ENCODE measurements at regions not wholly inside any gene's neighbourhood (a gene's known extent, or its start where the extent isn't known, plus 50 kb on each side); places are given as distances from the start of the nearest gene placed in this dataset.
"Not testable (repeated sequence)": the region's sequence is repeated elsewhere in the genome, so short reads cannot be mapped to it uniquely, and the experiment has no call there.

- no peak for DNase-seq (ENCODE audit: low read depth)
Observed at GRCh38 chr12:33678221-33678964, 238.8 kb upstream of the SYT10 start.

DNA sequence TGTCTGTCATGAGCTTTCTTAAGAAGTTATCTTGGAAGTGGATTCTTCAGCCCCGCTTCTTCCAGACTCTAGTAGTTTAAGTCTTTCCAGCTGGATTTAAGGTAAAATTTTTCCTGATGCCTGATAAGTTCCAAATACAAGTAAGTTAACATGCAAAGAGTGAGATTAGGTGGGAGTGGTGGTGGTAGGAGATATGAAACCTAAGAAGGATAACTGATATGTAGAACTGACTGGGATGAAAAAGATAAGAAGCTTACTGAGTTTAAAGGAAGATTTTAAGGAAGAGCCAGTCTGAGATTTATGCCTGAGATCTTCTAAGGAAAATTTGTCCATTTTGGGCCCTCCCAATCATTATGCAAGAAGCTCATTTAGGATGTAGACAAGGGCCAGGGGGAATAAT lies 250.9 kb upstream of the SYT10 start:
- DNase-seq (ENCODE audit: low read depth), result no peak

GRCh38 chr12:33703221-33703620 lies 263.6 kb upstream of the SYT10 start:
- DNase-seq (ENCODE audit: low read depth), result no peak

- no peak for DNase-seq (ENCODE audit: low read depth)
Observed at GRCh38 chr12:33706927-33707326, 267.3 kb upstream of the SYT10 start.

DNA sequence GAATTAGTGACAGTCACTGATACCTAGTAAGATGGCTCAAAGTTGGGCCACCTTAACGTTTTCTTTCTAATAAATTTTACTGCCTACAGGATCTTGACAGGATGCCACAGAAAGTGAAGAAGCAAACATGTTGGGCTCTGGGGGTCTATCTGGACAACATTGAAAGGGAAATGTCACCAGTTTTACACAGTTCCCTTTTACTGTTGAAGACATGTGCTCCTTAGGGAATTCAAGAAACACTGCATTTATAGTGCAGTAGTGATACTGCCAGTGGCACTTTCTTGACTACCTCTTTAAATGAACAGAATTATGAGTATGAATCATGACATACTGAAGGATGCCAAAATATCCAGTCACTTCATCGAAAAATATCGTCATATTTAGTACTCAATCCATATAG lies 269.3 kb upstream of the SYT10 start:
- no peak for DNase-seq (ENCODE audit: low read depth)

- DNase-seq (ENCODE audit: low read depth), result no peak
Observed at GRCh38 chr12:33710548-33710947, 270.9 kb upstream of the SYT10 start.

DNA sequence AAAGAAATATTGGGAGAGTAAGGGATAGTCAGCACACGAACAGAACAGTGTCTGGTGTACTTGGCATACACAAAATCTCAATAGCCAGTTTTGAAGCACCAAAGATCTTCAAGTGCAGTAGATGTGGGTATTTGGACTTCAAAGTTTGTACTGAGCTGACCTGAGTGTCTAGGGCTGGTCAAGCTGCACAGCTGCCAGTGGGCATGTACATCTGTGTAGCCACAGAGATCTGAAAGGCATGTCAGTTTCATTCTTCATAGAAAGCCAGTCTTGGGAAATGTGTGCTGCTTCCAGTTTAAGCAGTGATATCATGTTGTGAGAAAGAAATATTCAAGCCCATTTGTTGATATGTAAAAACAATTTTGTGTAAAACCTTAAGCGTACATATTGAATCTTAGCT lies 279.0 kb upstream of the SYT10 start:
- no peak for DNase-seq (ENCODE audit: low read depth)

GRCh38 chr12:33721561-33721960 lies 281.9 kb upstream of the SYT10 start:
- DNase-seq (ENCODE audit: low read depth), result no peak

DNA sequence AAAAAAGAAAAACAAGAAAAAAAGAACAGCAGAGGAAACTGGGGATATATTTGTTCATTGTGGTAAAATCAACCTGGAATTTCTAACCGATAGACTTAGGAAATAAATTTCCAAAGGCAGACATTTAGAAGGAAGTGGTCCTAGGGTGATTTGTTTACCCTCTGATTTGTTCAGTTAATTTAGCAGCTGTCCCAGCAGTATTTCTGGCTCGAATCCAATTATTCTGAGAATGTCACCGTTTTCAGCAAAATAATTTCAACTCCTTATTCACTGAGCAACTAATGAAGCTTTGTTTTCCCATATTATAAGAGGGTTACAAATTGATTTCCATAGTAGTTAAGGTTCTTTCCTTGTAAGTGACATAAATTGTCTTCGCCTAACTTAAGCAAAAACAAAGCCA lies 285.2 kb upstream of the SYT10 start:
- no peak for DNase-seq (ENCODE audit: low read depth)

GRCh38 chr12:33734871-33735270 lies 287.4 kb upstream of the ALG10 start:
- DNase-seq (ENCODE audit: low read depth), result no peak

GRCh38 chr12:33752854-33753253 lies 269.4 kb upstream of the ALG10 start:
- DNase-seq (ENCODE audit: low read depth), result no peak

DNA sequence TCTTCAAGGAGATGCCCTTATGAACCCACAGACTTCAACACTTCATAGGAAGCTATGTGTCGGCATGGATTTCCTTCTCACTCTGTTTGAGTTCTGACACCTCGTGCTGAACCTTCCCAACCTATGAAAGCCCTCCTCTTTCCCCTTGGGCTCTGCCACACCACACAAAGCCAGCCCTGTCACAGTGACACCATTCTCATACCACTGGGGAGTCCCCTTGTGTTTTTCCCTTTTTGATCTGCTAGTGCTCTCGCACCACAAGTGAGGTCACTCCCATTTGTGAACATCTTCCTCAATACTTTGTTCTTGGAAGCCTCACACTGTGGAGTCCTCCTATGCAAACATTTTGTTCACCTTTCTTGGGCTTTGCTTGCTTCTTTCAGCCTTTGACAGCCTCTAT lies 264.6 kb upstream of the ALG10 start:
- no peak for DNase-seq (ENCODE audit: low read depth)

GRCh38 chr12:33759279-33759678 lies 263.0 kb upstream of the ALG10 start:
- no peak for DNase-seq (ENCODE audit: low read depth)

GRCh38 chr12:33763331-33763730 lies 259.0 kb upstream of the ALG10 start:
- DNase-seq (ENCODE audit: low read depth), result no peak

DNA sequence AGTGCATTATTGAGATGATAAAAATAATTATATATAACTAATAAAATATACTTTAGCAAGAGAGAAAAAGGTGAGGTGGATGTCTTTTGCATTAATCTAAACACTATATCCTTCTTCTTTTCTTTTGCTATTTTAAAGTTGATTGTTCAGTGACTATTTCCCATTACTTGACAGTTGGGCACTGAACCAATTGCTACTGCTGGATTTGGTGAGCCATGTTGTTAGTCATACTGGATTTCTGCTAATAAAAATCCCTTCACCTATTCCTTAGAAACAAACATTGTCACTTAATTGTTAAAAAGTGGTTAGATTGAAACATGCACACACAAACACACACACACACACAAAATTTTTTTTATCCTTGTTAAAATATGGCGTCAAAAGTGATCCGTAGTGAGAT lies 251.6 kb upstream of the ALG10 start:
- DNase-seq (ENCODE audit: low read depth), result no peak

DNA sequence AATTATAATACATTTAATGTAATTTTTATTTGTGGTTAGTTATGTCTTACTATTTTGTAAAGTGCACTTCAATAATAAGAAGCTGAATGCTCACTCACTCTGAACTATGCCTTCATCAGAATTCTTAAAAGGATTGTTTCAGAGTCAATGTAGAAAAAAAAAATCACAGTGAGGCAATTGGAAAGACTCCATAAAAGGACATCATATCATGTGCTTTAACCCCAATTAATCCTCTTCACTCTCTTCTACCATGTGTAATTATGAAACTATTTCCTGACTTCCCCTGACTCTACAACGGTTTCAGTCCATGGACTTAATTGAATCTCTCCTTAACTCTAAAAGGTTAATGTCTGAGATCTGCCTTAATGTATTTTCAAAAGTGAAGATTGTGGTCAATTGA lies 250.4 kb upstream of the ALG10 start:
- no peak for DNase-seq (ENCODE audit: low read depth)

DNA sequence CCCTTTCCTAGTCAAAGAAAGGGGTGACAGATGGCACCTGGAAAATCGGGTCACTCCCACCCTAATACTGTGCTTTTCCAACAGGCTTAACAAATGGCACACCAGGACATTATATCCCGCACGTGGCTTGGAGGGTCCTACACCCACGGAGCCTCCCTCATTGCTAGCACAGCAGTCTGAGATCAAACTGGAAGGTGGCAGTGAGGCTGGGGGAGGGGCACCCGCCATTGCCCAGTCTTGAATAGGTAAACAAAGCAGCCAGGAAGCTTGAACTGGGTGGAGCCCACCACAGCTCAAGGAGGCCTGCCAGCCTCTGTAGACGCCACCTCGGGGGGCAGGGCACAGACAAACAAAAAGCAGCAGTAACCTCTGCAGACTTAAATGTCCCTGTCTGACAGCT lies 249.2 kb upstream of the ALG10 start:
- DNase-seq (ENCODE audit: low read depth), result not testable (repeated sequence)

GRCh38 chr12:33786532-33786931 lies 235.8 kb upstream of the ALG10 start:
- DNase-seq (ENCODE audit: low read depth), result no peak

- DNase-seq (ENCODE audit: low read depth), result no peak
Observed at GRCh38 chr12:33794954-33795353, 227.3 kb upstream of the ALG10 start.

- DNase-seq (ENCODE audit: low read depth), result no peak
Observed at GRCh38 chr12:33795536-33795935, 226.8 kb upstream of the ALG10 start.

DNA sequence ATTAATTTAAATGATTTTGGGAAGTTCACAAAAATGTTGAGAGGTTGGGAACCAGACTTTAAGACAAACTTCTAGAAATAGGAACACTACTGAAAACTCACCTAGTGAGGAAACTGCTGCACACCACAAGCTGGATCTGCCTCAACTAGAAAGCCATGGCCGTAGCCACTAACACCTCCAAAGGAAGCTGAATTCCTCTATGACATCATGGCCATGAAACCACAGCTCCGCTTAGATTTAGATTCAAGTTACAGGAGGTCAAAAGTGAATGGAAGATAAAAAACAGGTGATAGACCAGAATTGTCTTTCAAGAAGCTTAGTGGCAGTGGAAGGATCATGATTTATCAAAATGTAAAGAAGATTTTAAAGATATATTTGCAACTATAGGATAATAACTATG lies 208.8 kb upstream of the ALG10 start:
- no peak for DNase-seq (ENCODE audit: low read depth)

- DNase-seq (ENCODE audit: low read depth), result no peak
Observed at GRCh38 chr12:33817713-33818112, 204.6 kb upstream of the ALG10 start.

DNA sequence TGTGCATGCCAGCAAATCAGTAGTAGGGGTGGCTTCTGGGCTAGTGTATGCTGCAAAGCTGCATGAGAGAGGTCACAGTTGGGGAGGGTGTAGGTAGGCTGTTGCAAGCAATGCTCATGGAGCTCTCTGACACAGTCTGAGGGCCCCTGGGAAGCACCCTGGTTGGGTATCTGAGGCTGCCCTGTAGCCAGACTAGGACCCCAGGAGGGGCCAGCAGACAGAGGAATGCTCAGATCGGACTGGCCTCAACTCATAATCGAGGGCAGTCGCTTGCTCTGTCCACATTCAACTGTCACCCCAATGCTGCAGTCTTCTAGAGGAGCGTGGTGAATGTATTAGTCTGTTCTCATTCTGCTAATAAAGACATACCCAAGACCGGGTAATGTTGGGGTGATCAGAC lies 204.0 kb upstream of the ALG10 start:
- no peak for DNase-seq (ENCODE audit: low read depth)

DNA sequence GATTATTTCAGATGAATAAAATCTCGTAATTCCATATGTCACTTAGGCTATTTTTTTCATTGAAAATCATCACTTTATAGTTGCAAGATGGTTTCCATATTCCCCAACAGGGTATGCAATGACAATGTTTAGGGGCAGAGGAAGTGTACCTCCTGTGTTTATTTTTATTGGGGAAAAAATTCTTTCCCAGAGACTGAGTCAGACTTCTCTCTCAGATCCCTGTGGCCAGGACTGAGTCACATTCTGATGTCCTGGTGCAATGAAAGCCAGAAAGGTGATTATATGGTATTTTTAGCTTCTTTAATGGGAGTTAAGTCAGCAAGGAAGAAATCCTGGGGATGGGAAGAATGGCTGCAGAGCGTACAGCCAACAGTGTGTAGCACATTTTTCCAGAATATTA lies 196.9 kb upstream of the ALG10 start:
- DNase-seq (ENCODE audit: low read depth), result peak; percentile 4
